NCI-H1048 (cell line): ENCODE measurements at regions not wholly inside any gene's neighbourhood (a gene's known extent, or its start where the extent isn't known, plus 50 kb on each side); places are given as distances from the start of the nearest gene placed in this dataset.

Experiments
- DNase-seq: peaks from one replicate; lab custom pipeline; 2025; lab: John Stamatoyannopoulos, UW

DNA sequence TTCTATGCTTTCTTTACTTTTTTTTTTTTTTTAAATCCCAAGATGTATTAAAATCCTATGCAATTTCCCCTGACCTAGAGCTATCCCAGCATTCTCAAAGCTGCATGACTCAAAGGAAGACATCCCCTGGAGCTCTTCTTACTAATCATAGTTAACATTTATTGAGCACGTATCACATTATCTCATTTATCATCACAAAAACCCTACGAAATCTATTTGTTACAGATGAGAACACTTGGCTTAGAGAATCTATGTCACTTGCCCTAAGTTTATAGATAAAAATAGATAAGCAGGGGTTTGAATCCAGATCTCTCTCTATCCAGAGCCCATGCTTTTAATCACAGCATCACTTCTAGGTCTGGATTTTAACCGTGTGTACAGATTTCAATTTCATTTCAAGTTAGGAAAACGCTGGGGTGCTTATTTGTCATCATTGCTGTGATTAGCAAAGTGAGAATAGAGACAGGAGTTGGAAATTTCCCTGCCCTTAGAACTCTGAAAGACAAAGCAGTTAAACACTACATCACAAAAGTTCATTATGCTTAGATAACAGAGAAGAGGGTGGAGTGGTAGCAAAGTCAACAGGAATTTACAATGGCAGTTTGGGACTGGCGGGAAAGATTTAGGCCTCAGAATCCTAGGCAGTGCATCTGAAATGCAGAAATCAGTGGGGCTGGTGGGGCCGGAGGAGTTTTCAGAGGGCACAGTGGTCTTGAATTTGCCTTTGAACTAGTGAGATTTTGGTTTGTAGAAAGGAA is 177.7 kb upstream of the FRMD6 start:
- no peak for DNase-seq

DNA sequence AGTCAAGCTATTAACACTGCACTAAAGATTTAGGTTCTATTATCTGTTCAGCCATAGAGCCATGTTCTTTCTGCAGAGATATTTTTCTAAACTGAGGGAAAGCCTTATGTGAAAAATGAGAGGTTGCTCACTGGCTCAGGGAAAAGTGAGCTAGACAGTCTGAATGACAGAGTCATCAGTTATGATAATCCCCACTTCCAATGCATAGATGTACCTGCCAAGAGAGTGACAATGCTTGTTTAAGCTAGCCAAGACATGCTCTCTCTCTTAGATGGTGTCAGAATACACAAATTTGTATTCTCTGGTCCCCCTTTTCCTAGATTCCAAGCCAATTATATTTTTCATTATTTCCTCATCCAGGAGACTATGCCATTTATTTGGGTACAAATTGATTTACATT is 176.9 kb upstream of the FRMD6 start:
- no peak for DNase-seq

GRCh38 chr14:51478175-51478621 is 173.5 kb upstream of the FRMD6 start:
- DNase-seq: no peak

DNA sequence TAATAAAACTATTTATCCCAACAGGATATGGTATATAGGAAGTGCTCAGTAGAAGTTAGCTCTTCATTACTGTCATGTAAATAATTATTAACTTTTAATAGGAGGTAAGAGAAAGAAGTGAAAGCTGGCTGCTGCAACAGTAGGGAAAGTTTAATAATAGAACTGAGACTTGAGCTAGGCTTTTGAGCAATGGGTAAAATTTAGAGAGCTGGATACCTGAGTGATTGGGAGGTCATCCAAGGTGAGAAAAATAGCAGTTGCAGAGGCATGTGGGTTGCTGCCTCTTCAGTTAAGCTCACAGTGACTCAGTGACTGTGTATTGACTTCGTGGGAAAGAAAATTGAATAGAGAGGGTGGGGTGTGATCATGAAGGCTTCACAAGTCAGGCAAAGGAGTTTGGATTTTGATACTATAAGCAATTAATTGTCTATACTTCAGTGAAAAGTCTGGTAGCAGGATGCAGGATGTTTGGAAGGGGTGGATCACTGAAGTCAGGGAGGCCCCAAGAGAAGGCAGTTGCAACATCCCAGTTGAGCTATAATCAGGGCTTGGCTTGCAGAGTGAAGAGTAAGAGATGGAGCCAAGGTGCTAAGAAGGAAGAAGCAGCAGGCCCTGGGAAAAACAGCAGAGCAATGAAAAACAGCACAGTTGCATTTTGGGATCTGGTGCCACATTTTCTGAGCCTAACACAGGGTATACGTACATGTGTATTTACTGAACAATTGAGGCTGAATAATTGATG is 172.0 kb upstream of the FRMD6 start:
- no peak for DNase-seq

GRCh38 chr14:51481643-51482042 is 170.1 kb upstream of the FRMD6 start:
- DNase-seq: no peak

- DNase-seq: no peak
Measured at GRCh38 chr14:51482102-51482501, 169.6 kb upstream of the FRMD6 start.

DNA sequence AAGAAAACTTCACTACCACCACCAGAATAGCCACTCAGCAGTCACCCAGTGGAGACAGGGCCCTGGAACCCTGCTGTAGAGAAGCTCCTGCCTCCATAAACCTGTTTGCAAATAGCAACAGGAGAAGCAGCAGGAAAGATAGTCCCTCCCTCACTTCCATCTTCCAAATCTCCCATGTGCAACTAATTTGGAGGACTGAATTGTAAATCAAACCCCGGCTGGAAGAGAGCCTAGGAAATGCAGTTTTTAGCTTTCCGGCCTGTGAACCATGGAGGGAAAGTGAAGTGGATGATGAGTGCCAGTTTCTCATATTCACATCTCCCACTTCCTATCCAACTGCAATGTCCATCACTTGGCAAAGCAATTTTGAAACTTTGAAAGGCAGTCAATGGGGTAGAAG is 167.2 kb upstream of the FRMD6 start:
- DNase-seq: no peak

DNA sequence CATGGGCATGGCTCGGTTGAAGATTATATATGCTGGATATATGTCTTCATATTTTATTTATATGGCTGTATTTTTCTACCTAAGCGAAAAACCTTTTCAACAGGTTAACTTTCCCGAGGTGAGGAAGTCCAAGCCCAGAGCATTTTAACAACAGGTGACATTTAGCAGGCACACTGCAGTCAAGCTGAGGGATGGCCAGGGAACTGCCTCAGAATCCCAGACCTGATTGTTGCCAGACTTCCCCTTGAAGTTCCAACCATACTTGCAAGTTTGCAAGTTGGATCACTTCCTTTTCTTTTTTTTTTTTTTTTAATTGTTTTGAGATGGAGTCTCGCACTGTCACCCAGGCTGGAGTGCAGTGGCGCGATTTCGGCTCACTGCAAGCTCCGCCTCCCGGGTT is 166.0 kb upstream of the FRMD6 start:
- DNase-seq: no peak

GRCh38 chr14:51487848-51488247 is 163.9 kb upstream of the FRMD6 start:
- no peak for DNase-seq

- DNase-seq: no peak
Measured at GRCh38 chr14:51488569-51489220, 163.0 kb upstream of the FRMD6 start.

GRCh38 chr14:51490205-51490604 is 161.5 kb upstream of the FRMD6 start:
- no peak for DNase-seq

DNA sequence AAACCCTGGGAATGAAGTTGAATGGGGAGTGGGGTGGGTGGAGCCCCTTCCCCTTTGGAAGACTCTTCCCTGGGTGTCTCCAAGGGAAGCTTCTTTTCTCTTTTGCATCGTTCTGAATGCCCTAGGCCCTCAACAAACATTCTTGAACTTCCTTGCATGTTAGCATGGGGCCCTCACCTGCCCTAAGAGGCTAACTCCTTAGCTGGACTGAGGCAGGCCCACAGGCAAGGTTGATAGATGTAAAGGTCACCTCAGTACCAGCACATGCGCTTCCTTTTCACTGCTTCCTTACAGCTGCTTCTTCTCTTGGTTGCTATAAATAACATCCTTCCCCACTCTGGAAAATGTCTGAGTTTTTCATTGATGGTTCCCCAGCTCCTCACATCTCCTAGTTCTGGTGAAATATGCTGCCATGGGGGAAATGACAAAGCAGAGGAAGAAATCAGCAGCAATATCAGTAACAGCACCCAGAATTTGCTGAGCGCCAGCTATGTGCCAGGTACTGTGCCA is 160.6 kb upstream of the FRMD6 start:
- no peak for DNase-seq

GRCh38 chr14:51491776-51492175 is 159.9 kb upstream of the FRMD6 start:
- DNase-seq: no peak

DNA sequence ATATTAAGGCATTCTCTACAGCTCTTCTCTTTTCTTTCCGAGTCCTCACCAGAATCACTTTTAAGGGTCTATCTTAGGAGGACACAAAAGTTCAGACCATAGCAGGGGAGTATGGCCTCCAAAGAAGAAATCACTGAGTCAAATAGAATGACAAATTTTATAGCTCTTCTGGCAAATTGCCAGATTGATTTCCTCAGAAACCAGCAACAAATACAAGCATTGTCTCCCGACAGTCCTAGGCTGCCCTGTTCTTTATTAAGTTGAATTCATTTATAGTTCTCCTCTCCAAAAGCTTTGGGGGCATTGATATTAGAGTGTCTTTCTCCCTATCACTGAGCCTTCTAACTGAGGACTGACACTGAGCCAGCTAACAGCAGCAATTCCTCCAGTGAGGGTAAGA is 156.4 kb upstream of the FRMD6 start:
- DNase-seq: no peak

- DNase-seq: no peak
Measured at GRCh38 chr14:51498411-51499227, 153.1 kb upstream of the FRMD6 start.

DNA sequence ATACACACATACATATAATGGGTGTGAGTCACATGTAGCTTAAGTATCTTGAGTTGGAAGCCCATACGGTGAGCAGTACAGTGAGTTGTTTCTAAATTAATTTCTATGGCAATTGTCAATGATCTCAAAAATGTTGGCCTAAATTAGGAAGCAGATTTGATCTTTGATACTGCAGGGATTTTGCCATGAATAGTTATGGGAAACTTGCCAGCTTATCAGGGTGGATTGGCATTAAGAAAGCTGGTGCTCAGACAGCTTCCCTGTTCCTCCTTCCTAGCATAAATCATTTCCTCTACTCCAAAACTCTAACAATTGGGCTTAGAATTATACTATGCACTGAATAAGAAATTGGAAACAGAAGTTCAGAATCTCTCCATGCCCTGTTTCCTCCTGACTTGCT is 150.9 kb upstream of the FRMD6 start:
- DNase-seq: no peak

GRCh38 chr14:51501746-51502145 is 150.0 kb upstream of the FRMD6 start:
- no peak for DNase-seq

DNA sequence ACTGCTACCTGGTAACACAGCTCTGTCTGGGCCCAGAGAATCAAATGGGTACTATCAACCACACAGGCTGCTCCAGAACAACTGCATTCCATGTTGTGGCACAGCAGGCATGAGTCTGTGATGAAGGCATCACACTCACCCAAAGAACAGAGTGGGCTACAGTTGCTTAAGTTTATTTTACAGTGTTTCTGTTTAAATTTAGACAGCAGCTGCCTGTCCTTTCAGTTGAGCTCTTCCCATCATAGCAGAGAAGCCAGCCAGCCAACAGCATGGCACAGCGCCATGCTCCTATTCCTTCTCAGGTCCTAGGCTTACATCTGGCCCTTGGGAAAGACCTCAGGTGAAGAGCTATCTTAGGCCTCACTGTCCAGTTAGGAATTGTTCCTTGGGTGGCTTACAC is 147.0 kb upstream of the FRMD6 start:
- DNase-seq: no peak

DNA sequence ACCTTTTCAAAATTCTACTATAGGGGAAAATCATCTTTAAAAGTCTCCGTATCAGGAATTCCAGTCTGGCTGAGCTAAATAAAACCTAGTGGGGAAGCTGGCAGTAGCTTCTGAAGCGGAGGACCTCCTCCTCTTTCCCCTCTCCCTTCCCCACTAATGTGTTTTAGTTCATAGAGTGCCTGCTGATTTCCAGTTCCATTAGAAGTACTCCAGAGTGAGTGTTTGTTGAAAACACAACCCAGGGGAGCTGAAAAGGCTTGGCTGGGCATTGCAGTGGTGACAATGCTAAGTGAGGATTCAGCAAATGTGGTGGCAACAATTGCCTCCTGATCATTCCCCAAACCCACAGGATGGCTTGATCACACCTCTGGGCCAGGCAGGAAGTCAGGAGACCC is 144.2 kb upstream of the FRMD6 start:
- DNase-seq: no peak

DNA sequence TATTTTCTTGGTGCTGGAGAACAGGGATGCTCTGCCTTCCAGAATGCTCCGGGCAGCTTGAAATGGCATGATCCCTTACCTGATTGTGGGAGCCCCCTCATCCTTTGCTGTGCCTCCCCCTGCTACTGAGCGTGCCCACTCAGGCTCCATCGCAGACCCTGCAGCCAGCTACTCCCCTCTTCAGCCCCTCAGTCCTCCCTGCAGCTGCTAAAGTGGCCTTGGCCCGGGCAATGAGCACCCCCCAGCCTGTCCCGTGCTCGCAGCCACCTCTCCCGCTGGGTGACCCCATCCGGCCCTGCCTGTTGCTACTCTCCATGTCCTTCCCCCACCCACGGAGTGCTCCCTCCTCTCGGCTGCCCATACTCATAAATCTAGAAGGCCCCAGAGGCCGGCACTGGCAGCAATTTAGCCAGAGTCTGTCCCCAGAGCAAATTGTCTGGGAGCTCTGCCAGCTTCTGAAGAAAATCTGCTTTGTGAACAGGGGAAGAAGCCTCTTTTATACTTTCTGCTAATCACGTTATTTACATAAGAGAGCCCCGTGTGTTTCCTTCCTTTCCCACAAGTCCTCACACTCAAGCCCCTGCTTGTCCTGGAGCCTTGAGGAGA is 143.7 kb upstream of the FRMD6 start:
- no peak for DNase-seq

GRCh38 chr14:51511265-51511664 is 140.4 kb upstream of the FRMD6 start:
- DNase-seq: no peak

- DNase-seq: no peak
Measured at GRCh38 chr14:51512316-51512715, 139.4 kb upstream of the FRMD6 start.
